MM.1S (cell line): ENCODE measurements at regions not wholly inside any gene's neighbourhood (a gene's known extent, or its start where the extent isn't known, plus 50 kb on each side); places are given as distances from the start of the nearest gene placed in this dataset.

Source experiments
- CTCF ChIP-seq: fragments of 300-600 bp; sonication (generic); IDR thresholded peaks from 2 replicates; pipeline ENCODE4 v1.5.1; 2016; ENCODE audit warnings: antibody characterized with exemption, low read length, mixed read lengths
- EZH2 ChIP-seq: fragments of 300-600 bp; sonication (generic); optimal IDR thresholded peaks from 2 replicates; pipeline ENCODE3; 2017; ENCODE audit warnings: low read depth, mild to moderate bottlenecking, antibody characterized with exemption, low read length, mixed read lengths
- EZH2phosphoT487 ChIP-seq: fragments of 300-600 bp; sonication (generic); IDR thresholded peaks from 2 replicates; pipeline ENCODE4 v1.6.1; 2018; ENCODE audit warnings: antibody characterized with exemption, low read length

- TF ChIP-seq CTCF (no peak), EZH2 (no peak), EZH2phosphoT487 (no peak)
Measured at GRCh38 chr18:41721103-41721790, 233.8 kb upstream of the PIK3C3 start.
